Gastrocnemius medialis (tissue), 4 donors: ENCODE measurements at regions not wholly inside any gene's neighbourhood (a gene's known extent, or its start where the extent isn't known, plus 50 kb on each side); places are given as distances from the start of the nearest gene placed in this dataset.

Source experiments
- POLR2A ChIP-seq, 2 donors: fragments of 450-650 bp; IDR thresholded peaks; one replicate each; pipeline ENCODE4 v1.6.1; 2017; ENCODE audit warnings: antibody characterized with exemption in 2 of 2, mild to moderate bottlenecking in 2 of 2, moderate library complexity in 2 of 2
- TF ChIP-seq, protein P1 (sequence below), 5 experiments: fragments of 450-650 bp in 3 of 5; fragments of 200-600 bp in 2 of 5; sonication (generic) in 2 of 5; IDR thresholded peaks in 4 of 5; conservative IDR thresholded peaks in 1 of 5; 1 replicate in 4 of 5; 2 replicates in 1 of 5; pipeline ENCODE4 v1.5.1; 2016 to 2019; ENCODE audit warnings: antibody characterized with exemption in 5 of 5, mild to moderate bottlenecking in 3 of 5, moderate library complexity in 3 of 5

DNA sequence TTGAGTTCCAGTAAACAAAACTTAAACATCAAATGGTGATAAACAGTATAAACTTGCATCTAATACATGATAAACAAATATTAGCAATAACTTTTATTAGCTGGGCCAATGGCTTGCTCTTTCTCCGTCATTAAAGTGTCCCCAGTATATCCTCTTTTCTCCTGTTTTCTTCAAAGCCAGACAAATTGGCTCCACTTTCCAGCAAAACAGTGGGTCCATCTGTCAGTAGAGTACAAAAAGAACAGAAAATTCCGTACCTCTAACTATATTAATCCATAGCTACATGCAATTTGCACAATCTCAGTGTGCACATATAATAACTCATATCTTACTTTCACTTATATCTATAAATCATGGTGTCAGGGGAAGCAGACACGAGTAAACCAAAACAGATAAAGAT is 678.0 kb upstream of the SPRY2 start:
- TF ChIP-seq POLR2A (IDR thresholded peaks at IDR 0.05): no peak
- TF ChIP-seq, protein P1, sequence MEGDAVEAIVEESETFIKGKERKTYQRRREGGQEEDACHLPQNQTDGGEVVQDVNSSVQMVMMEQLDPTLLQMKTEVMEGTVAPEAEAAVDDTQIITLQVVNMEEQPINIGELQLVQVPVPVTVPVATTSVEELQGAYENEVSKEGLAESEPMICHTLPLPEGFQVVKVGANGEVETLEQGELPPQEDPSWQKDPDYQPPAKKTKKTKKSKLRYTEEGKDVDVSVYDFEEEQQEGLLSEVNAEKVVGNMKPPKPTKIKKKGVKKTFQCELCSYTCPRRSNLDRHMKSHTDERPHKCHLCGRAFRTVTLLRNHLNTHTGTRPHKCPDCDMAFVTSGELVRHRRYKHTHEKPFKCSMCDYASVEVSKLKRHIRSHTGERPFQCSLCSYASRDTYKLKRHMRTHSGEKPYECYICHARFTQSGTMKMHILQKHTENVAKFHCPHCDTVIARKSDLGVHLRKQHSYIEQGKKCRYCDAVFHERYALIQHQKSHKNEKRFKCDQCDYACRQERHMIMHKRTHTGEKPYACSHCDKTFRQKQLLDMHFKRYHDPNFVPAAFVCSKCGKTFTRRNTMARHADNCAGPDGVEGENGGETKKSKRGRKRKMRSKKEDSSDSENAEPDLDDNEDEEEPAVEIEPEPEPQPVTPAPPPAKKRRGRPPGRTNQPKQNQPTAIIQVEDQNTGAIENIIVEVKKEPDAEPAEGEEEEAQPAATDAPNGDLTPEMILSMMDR (IDR thresholded peaks at IDR 0.05 in 4 of 5, conservative IDR thresholded peaks at IDR 0.05 in 1 of 5): no peak
